HEK293T (cell line): ENCODE measurements at regions not wholly inside any gene's neighbourhood (a gene's known extent, or its start where the extent isn't known, plus 50 kb on each side); places are given as distances from the start of the nearest gene placed in this dataset.

Source experiments
- CTCF ChIA-PET: fragments of 350-600 bp; formaldehyde crosslinking; extraction: SDS; loops from one replicate; lab custom pipeline; 2021; ENCODE audit warnings: antibody characterized with exemption, inconsistent platforms; lab: Yijun Ruan, JAX
- POLR2A ChIA-PET: fragments of 350-600 bp; formaldehyde crosslinking; extraction: SDS; loops from one replicate; lab custom pipeline; 2020; ENCODE audit warnings: antibody characterized with exemption, inconsistent platforms; lab: Yijun Ruan, JAX
- DNase-seq: peaks from one replicate; pipeline ENCODE4 v3.0.0; 2012; ENCODE audit warnings: mixed read lengths; ENCODE audit errors: extremely low spot score
- ARNT ChIP-seq: fragments of 450-650 bp; IDR thresholded peaks from 2 replicates; pipeline ENCODE4 v1.6.1; 2017; ENCODE audit warnings: mild to moderate bottlenecking
- BHLHE40 ChIP-seq: fragments of 450-650 bp; IDR thresholded peaks from 2 replicates; pipeline ENCODE4 v1.6.1; 2016; ENCODE audit warnings: mild to moderate bottlenecking, moderate library complexity, borderline replicate concordance
- CTBP1 ChIP-seq: fragments of 450-650 bp; IDR thresholded peaks from 2 replicates; pipeline ENCODE4 v1.6.1; 2016; ENCODE audit warnings: borderline replicate concordance
- ELF4 ChIP-seq: fragments of 450-650 bp; IDR thresholded peaks from 2 replicates; pipeline ENCODE4 v1.6.1; 2017; ENCODE audit warnings: antibody characterized with exemption
- FOXA1 ChIP-seq: fragments of 450-650 bp; IDR thresholded peaks from 2 replicates; pipeline ENCODE4 v1.6.1; 2016; ENCODE audit warnings: mild to moderate bottlenecking
- FOXK2 ChIP-seq: fragments of 450-650 bp; IDR thresholded peaks from 2 replicates; pipeline ENCODE4 v1.6.1; 2016; ENCODE audit warnings: mild to moderate bottlenecking
- FOXM1 ChIP-seq: fragments of 450-650 bp; IDR thresholded peaks from 2 replicates; pipeline ENCODE4 v1.6.1; 2017; ENCODE audit warnings: mild to moderate bottlenecking, borderline replicate concordance
- HDGF ChIP-seq: fragments of 450-650 bp; IDR thresholded peaks from 2 replicates; pipeline ENCODE4 v1.6.1; 2017; ENCODE audit warnings: antibody characterized with exemption, borderline replicate concordance
- L3MBTL2 ChIP-seq: fragments of 450-650 bp; conservative IDR thresholded peaks from 2 replicates; pipeline ENCODE4 v1.6.1; 2016; ENCODE audit warnings: mild to moderate bottlenecking
- LEF1 ChIP-seq: fragments of 450-650 bp; IDR thresholded peaks from 2 replicates; pipeline ENCODE4 v1.6.1; 2017; ENCODE audit warnings: mild to moderate bottlenecking, borderline replicate concordance
- NFRKB ChIP-seq: fragments of 450-650 bp; IDR thresholded peaks from 2 replicates; pipeline ENCODE4 v1.6.1; 2016; ENCODE audit warnings: mild to moderate bottlenecking, moderate library complexity
- PKNOX1 ChIP-seq: fragments of 450-650 bp; IDR thresholded peaks from 2 replicates; pipeline ENCODE4 v1.6.1; 2016
- SP1 ChIP-seq: fragments of 450-650 bp; IDR thresholded peaks from 2 replicates; pipeline ENCODE4 v1.6.1; 2017
- SUZ12 ChIP-seq: fragments of 450-650 bp; IDR thresholded peaks from 2 replicates; pipeline ENCODE4 v1.6.1; 2016; ENCODE audit warnings: mild to moderate bottlenecking
- TARDBP ChIP-seq: fragments of 450-650 bp; IDR thresholded peaks from 2 replicates; pipeline ENCODE4 v1.6.1; 2016
- ZNF384 ChIP-seq: fragments of 450-650 bp; IDR thresholded peaks from 2 replicates; pipeline ENCODE4 v1.6.1; 2016

GRCh38 chr20:57860576-57860975 lies 150.8 kb upstream of the PMEPA1 start:
- POLR2A ChIA-PET = no interaction called here
- TF ChIP-seq HDGF = no peak
- TF ChIP-seq BHLHE40 = no peak
- no peak for TF ChIP-seq LEF1
- no peak for TF ChIP-seq L3MBTL2
- no peak for TF ChIP-seq FOXA1
- no peak for TF ChIP-seq ELF4
- TF ChIP-seq PKNOX1 = no peak
- no peak for TF ChIP-seq FOXM1
- CTCF ChIA-PET = no interaction called here
- no peak for DNase-seq

GRCh38 chr20:57857969-57858368 lies 148.2 kb upstream of the PMEPA1 start:
- ChIA-PET POLR2A (no interaction called here), CTCF (no interaction called here)
- DNase-seq = no peak
- TF ChIP-seq ZNF384 (no peak), BHLHE40 (no peak), ARNT (no peak), NFRKB (no peak), TARDBP (no peak), LEF1 (no peak), ELF4 (no peak), FOXM1 (no peak), FOXK2 (no peak), HDGF (no peak), PKNOX1 (no peak), SUZ12 (no peak), CTBP1 (no peak), SP1 (no peak), FOXA1 (no peak), L3MBTL2 (no peak)

- TF ChIP-seq TARDBP (no peak), L3MBTL2 (no peak), FOXA1 (no peak), FOXM1 (no peak), CTBP1 (no peak), SP1 (no peak), ELF4 (no peak), FOXK2 (no peak), BHLHE40 (no peak), HDGF (no peak), PKNOX1 (no peak), ZNF384 (no peak), SUZ12 (no peak), LEF1 (no peak), NFRKB (no peak), ARNT (no peak)
- POLR2A ChIA-PET = no interaction called here
- DNase-seq = no peak
- CTCF ChIA-PET = interaction anchor here (0.7 kb wide), 1 partner anchor 331 kb away, joined by 3 read pairs; no protein-coding TSS in a partner anchor
These were observed 147.3 kb upstream of the PMEPA1 start for GRCh38 chr20:57857118-57857517.

- ChIA-PET CTCF (interaction anchor here (0.7 kb wide), 1 partner anchor 332 kb away, joined by 3 read pairs; no protein-coding TSS in a partner anchor), POLR2A (no interaction called here)
- TF ChIP-seq ELF4 (no peak), LEF1 (no peak)
- no peak for DNase-seq
These were observed 146.8 kb upstream of the PMEPA1 start for GRCh38 chr20:57856658-57857057.

- POLR2A ChIA-PET = no interaction called here
- CTCF ChIA-PET = no interaction called here
- no peak for TF ChIP-seq ARNT
- TF ChIP-seq BHLHE40 = no peak
- TF ChIP-seq PKNOX1 = no peak
- no peak for TF ChIP-seq FOXK2
- no peak for TF ChIP-seq FOXA1
- no peak for DNase-seq
These were observed 142.0 kb upstream of the PMEPA1 start for GRCh38 chr20:57851796-57852195.

GRCh38 chr20:57851025-57851682 lies 141.3 kb upstream of the PMEPA1 start:
- POLR2A ChIA-PET = no interaction called here
- CTCF ChIA-PET = no interaction called here
- DNase-seq = no peak
- TF ChIP-seq L3MBTL2 = no peak
- TF ChIP-seq PKNOX1 = no peak
- TF ChIP-seq LEF1 = no peak
- TF ChIP-seq HDGF = no peak
- TF ChIP-seq ELF4 = no peak
- TF ChIP-seq BHLHE40 = no peak
- no peak for TF ChIP-seq FOXM1
- TF ChIP-seq CTBP1 = no peak
- no peak for TF ChIP-seq ZNF384
- no peak for TF ChIP-seq FOXA1
- TF ChIP-seq TARDBP = no peak
- TF ChIP-seq ARNT = no peak
- no peak for TF ChIP-seq FOXK2
- no peak for TF ChIP-seq SP1
- TF ChIP-seq SUZ12 = no peak
- TF ChIP-seq NFRKB = no peak
